ENCODE measurements at regions not wholly inside any gene's neighbourhood (a gene's known extent, or its start where the extent isn't known, plus 50 kb on each side); places are given as distances from the start of the nearest gene placed in this dataset.

GRCh38 chr10:4483811-4484210 lies 342.2 kb upstream of the AKR1E2 start:
- no peak for TF ChIP-seq POLR2AphosphoS5 (IDR thresholded peaks at IDR 0.05)
- no peak for TF ChIP-seq CTCF (IDR thresholded peaks at IDR 0.05)
- TF ChIP-seq POLR2A (IDR thresholded peaks at IDR 0.05) = no peak
